HG02623 (cell line): ENCODE measurements at regions not wholly inside any gene's neighbourhood (a gene's known extent, or its start where the extent isn't known, plus 50 kb on each side); places are given as distances from the start of the nearest gene placed in this dataset.

Experiments used
- ATAC-seq: cut with Tn5 transposase; IDR thresholded peaks from one replicate; pipeline ENCODE4 v1.9.1; 2021; ENCODE audit warnings: moderate library complexity; ENCODE audit not compliant: unreplicated experiment

GRCh38 chr10:78770167-78771090 lies 298.3 kb upstream of the ZMIZ1 start:
- ATAC-seq, result no peak

- no peak for ATAC-seq
These were observed 297.5 kb upstream of the ZMIZ1 start for GRCh38 chr10:78771260-78771659.

- no peak for ATAC-seq
These were observed 296.8 kb upstream of the ZMIZ1 start for GRCh38 chr10:78771808-78772455.

- no peak for ATAC-seq
These were observed 296.3 kb upstream of the ZMIZ1 start for GRCh38 chr10:78772486-78772885.

GRCh38 chr10:78772986-78773530 lies 295.7 kb upstream of the ZMIZ1 start:
- ATAC-seq, result no peak

- ATAC-seq, result no peak
These were observed 294.2 kb upstream of the ZMIZ1 start for GRCh38 chr10:78774614-78774998.

GRCh38 chr10:78774999-78775711 lies 293.6 kb upstream of the ZMIZ1 start:
- ATAC-seq, result no peak

GRCh38 chr10:78775891-78776290 lies 292.9 kb upstream of the ZMIZ1 start:
- ATAC-seq, result no peak

GRCh38 chr10:78776756-78777155 lies 292.0 kb upstream of the ZMIZ1 start:
- no peak for ATAC-seq

- ATAC-seq, result no peak
These were observed 291.3 kb upstream of the ZMIZ1 start for GRCh38 chr10:78777466-78777865.

GRCh38 chr10:78777867-78778266 lies 290.9 kb upstream of the ZMIZ1 start:
- ATAC-seq, result no peak

- no peak for ATAC-seq
These were observed 290.1 kb upstream of the ZMIZ1 start for GRCh38 chr10:78778444-78779338.

GRCh38 chr10:78779339-78779955 lies 289.3 kb upstream of the ZMIZ1 start:
- no peak for ATAC-seq

- ATAC-seq, result no peak
These were observed 288.2 kb upstream of the ZMIZ1 start for GRCh38 chr10:78780551-78780961.

- ATAC-seq, result no peak
These were observed 287.4 kb upstream of the ZMIZ1 start for GRCh38 chr10:78781251-78781913.

GRCh38 chr10:78781991-78782390 lies 286.8 kb upstream of the ZMIZ1 start:
- ATAC-seq, result no peak

- no peak for ATAC-seq
These were observed 286.3 kb upstream of the ZMIZ1 start for GRCh38 chr10:78782441-78782840.

- no peak for ATAC-seq
These were observed 285.0 kb upstream of the ZMIZ1 start for GRCh38 chr10:78783753-78784152.

GRCh38 chr10:78784546-78784945 lies 284.2 kb upstream of the ZMIZ1 start:
- no peak for ATAC-seq
